KMS-11 (cell line): ENCODE measurements at regions not wholly inside any gene's neighbourhood (a gene's known extent, or its start where the extent isn't known, plus 50 kb on each side); places are given as distances from the start of the nearest gene placed in this dataset.

Experiments
- H2AFZ ChIP-seq: fragments of 200-600 bp; sonication (generic); 2 replicates; pipeline ENCODE4 v1.6.1; 2016; ENCODE audit warnings: antibody characterized with exemption, mixed run types, low read depth
- H3K27ac ChIP-seq: fragments of 200-600 bp; sonication (generic); 2 replicates; pipeline ENCODE4 v1.6.1; 2016; ENCODE audit warnings: mild to moderate bottlenecking, mixed run types
- H3K27me3 ChIP-seq: fragments of 200-600 bp; sonication (generic); 2 replicates; pipeline ENCODE4 v1.6.1; 2017; ENCODE audit warnings: mild to moderate bottlenecking, low read depth, mixed run types, moderate library complexity; ENCODE audit not compliant: insufficient read depth
- H3K36me3 ChIP-seq: fragments of 200-600 bp; sonication (generic); 2 replicates; pipeline ENCODE4 v1.6.1; 2017; ENCODE audit warnings: mild to moderate bottlenecking, mixed run types; ENCODE audit not compliant: insufficient read depth
- H3K4me1 ChIP-seq: fragments of 200-600 bp; sonication (generic); 2 replicates; pipeline ENCODE4 v1.6.1; 2016; ENCODE audit warnings: mild to moderate bottlenecking, low read depth, mixed run types; ENCODE audit not compliant: poor library complexity, severe bottlenecking
- H3K4me2 ChIP-seq: fragments of 200-600 bp; sonication (generic); 2 replicates; pipeline ENCODE4 v1.7.0; 2016; ENCODE audit warnings: mild to moderate bottlenecking, mixed run types
- H3K4me3 ChIP-seq: fragments of 200-600 bp; sonication (generic); IDR thresholded peaks from 2 replicates; pipeline ENCODE4 v1.6.1; 2017; ENCODE audit warnings: low read depth, low read length, mixed read lengths; ENCODE audit not compliant: insufficient read depth
- H3K79me2 ChIP-seq: fragments of 200-600 bp; sonication (generic); 2 replicates; pipeline ENCODE4 v1.6.1; 2016; ENCODE audit warnings: low read depth, mixed run types; ENCODE audit not compliant: insufficient read depth
- H3K9ac ChIP-seq: fragments of 200-600 bp; sonication (generic); 2 replicates; pipeline ENCODE4 v1.6.1; 2016; ENCODE audit warnings: mild to moderate bottlenecking, mixed run types
- H4K20me1 ChIP-seq: fragments of 200-600 bp; sonication (generic); 2 replicates; pipeline ENCODE4 v1.6.1; 2016; ENCODE audit warnings: mild to moderate bottlenecking, mixed run types; ENCODE audit not compliant: insufficient read depth
- TF ChIP-seq, protein P1 (sequence below): fragments of 200-600 bp; sonication (generic); conservative IDR thresholded peaks from 2 replicates; pipeline ENCODE4 v1.6.1; 2017; ENCODE audit warnings: low read depth, mild to moderate bottlenecking, antibody characterized with exemption, low read length, moderate library complexity, mixed read lengths

DNA sequence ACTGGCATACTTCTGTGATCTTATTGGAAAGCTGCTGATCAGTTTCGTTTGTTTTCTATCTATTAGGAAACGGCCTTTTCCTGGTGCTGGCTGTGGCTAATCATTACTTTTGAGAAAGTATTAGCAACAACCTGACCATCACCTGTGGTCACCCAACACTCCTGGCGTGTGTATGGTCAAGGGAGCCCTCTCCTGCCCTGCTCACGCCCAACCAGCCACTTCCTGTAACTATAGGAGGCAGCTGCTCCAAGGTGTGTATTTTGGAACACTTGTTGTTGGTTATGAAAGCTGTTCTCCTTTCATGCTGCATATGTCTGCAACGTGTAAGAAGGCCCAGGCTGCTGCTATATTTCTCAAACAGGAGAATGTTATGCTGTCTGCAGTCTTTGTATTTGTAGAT is 1582.8 kb downstream of the AACS start:
- Histone ChIP-seq H3K27me3 (no peaks in the 10 kb centered on the region), H3K4me2 (no peak overlapping the region), H2AFZ (no peak overlapping the region), H3K79me2 (no peaks in the 10 kb centered on the region), H3K4me1 (no peaks in the 10 kb centered on the region), H3K27ac (no peak overlapping the region), H3K4me3 (no peak overlapping the region), H3K9ac (no peak overlapping the region), H3K36me3 (no peaks in the 10 kb centered on the region), H4K20me1 (no peaks in the 10 kb centered on the region)
- TF ChIP-seq, protein P1, sequence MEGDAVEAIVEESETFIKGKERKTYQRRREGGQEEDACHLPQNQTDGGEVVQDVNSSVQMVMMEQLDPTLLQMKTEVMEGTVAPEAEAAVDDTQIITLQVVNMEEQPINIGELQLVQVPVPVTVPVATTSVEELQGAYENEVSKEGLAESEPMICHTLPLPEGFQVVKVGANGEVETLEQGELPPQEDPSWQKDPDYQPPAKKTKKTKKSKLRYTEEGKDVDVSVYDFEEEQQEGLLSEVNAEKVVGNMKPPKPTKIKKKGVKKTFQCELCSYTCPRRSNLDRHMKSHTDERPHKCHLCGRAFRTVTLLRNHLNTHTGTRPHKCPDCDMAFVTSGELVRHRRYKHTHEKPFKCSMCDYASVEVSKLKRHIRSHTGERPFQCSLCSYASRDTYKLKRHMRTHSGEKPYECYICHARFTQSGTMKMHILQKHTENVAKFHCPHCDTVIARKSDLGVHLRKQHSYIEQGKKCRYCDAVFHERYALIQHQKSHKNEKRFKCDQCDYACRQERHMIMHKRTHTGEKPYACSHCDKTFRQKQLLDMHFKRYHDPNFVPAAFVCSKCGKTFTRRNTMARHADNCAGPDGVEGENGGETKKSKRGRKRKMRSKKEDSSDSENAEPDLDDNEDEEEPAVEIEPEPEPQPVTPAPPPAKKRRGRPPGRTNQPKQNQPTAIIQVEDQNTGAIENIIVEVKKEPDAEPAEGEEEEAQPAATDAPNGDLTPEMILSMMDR = no peak

DNA sequence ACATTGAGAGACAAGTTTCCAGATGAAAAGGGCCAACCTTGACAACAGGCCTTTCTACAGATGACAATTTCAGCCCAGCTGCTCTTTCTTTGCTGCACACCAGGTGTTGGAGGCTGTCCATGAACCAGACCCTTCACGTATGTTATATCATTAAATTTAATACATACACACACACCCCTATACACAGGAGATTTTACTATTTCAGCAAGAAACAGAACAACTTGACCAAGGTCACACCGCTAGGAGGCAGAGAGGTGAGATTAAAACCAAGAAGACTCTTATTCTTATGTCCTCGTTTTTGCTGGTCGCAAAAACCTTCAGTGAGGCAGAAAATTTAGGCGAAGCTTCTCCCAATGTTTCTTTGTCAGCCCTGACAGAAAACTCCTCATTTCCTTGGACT is 1585.9 kb downstream of the AACS start:
- H3K4me1 ChIP-seq = no peaks in the 10 kb centered on the region
- H4K20me1 ChIP-seq = no peaks in the 10 kb centered on the region
- no peaks in the 10 kb centered on the region for H3K36me3 ChIP-seq
- H3K4me2 ChIP-seq = no peak overlapping the region
- no peak overlapping the region for H3K27ac ChIP-seq
- H3K79me2 ChIP-seq = no peaks in the 10 kb centered on the region
- TF ChIP-seq, protein P1 = no peak
- H3K9ac ChIP-seq = no peak overlapping the region
- H3K27me3 ChIP-seq = no peaks in the 10 kb centered on the region
- H2AFZ ChIP-seq = no peak overlapping the region
- H3K4me3 ChIP-seq = no peak overlapping the region

DNA sequence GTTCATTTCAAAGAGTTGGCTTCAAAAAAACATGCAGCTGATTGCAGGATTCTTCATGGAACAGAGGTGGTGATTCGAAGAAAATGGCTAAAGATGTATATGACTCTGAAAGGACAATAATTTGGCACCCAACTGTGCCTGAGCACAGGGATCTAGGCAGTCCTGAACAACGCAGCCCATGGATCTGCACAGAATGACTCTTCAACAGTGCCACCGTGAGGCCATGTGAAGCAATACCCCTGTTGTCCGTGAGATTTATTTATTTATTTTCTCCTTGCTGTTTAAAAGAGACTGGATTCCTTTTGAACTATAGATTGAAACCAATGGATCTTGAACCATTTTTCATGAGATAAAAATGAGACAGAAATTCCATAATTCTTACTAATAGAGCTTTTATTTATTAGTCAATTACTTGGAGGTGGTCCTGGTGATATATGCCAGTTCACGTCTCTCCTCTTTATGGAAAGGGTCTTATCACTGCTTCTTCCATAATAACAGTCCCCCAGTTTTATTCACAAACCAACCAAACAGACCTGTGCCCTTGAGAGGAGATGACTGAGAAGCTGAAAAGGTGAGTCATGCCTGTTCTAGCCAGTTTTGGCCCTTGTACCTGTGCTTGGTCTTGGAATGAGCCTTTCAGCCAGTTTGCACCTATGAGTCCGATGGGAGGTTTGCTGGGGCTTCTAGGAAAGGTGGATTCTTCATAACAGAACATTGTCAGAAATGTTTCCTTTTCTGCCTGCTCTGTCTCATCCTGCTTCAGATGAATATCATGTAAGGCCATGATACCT is 1598.3 kb downstream of the AACS start:
- TF ChIP-seq, protein P1 = peak; percentile 39; the same call in 1 of the 2 replicates
- no peak overlapping the region for H3K4me2 ChIP-seq
- no peaks in the 10 kb centered on the region for H3K79me2 ChIP-seq
- H3K9ac ChIP-seq = no peak overlapping the region
- no peaks in the 10 kb centered on the region for H4K20me1 ChIP-seq
- no peak overlapping the region for H3K27ac ChIP-seq
- H3K27me3 ChIP-seq = no peaks in the 10 kb centered on the region
- no peaks in the 10 kb centered on the region for H3K36me3 ChIP-seq
- H3K4me3 ChIP-seq = no peak overlapping the region
- no peak overlapping the region for H2AFZ ChIP-seq
- H3K4me1 ChIP-seq = no peaks in the 10 kb centered on the region

DNA sequence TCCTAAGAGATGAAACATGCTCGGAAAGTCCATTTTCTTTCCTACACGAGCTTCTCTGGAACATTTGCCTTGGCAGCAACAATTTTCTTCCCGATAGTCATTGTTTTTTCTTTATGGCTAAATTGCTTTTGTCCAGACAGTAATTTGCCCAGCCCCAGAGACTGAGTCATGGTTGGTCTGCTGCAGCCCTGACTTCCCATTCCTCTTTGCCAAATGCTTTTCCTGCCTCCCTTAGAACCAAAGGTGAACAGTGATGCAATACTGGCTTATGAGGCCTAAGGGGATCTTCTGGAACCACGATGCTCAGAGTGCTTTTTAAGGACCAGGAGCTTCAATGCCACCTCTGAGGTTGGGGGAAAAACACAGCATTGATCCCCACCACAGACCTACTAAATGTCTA is 1599.6 kb upstream of the TMEM132C start:
- Histone ChIP-seq H3K4me2 (no peak overlapping the region), H3K4me3 (no peak overlapping the region), H3K27me3 (no peaks in the 10 kb centered on the region), H4K20me1 (no peaks in the 10 kb centered on the region), H3K27ac (no peak overlapping the region), H3K36me3 (no peaks in the 10 kb centered on the region), H3K9ac (no peak overlapping the region), H3K79me2 (no peaks in the 10 kb centered on the region), H2AFZ (no peak overlapping the region), H3K4me1 (no peaks in the 10 kb centered on the region)
- TF ChIP-seq, protein P1 = no peak
